WERI-Rb-1 (cell line): ENCODE measurements at regions not wholly inside any gene's neighbourhood (a gene's known extent, or its start where the extent isn't known, plus 50 kb on each side); places are given as distances from the start of the nearest gene placed in this dataset.

Experiments
- DNase-seq: peaks from one replicate; pipeline ENCODE4 v3.0.0-alpha.2; 2020
- H3K27ac ChIP-seq: fragments of 250-450 bp; sonication (Bioruptor Pico); 2 replicates; pipeline ENCODE4 v1.5.1; 2020; ENCODE audit warnings: mild to moderate bottlenecking, moderate library complexity
- H3K27me3 ChIP-seq: fragments of 250-450 bp; sonication (Bioruptor Pico); 2 replicates; pipeline ENCODE4 v1.5.1; 2021; ENCODE audit warnings: mild to moderate bottlenecking, low read depth, moderate library complexity; ENCODE audit not compliant: insufficient read depth, severe bottlenecking
- H3K36me3 ChIP-seq: fragments of 250-450 bp; sonication (Bioruptor Pico); 2 replicates; pipeline ENCODE4 v1.5.1; 2020; ENCODE audit warnings: mild to moderate bottlenecking, moderate library complexity
- H3K4me3 ChIP-seq: 2 replicates; pipeline ENCODE4 v1.5.1; 2011; ENCODE audit warnings: low read depth, mild to moderate bottlenecking, control low read depth, low read length
- H3K9me3 ChIP-seq: fragments of 250-450 bp; sonication (Bioruptor Pico); 2 replicates; pipeline ENCODE4 v1.5.1; 2021; ENCODE audit warnings: mild to moderate bottlenecking, moderate library complexity; ENCODE audit not compliant: severe bottlenecking
- CTCF ChIP-seq: IDR thresholded peaks from 2 replicates; pipeline ENCODE4 v1.5.1; 2011; ENCODE audit warnings: low read depth, mild to moderate bottlenecking, control low read depth, inconsistent platforms, low read length

- H3K27me3 ChIP-seq: no peaks in the 10 kb centered on the region
- H3K9me3 ChIP-seq: no peaks in the 10 kb centered on the region
- no peak overlapping the region for H3K27ac ChIP-seq
- DNase-seq: no peak
- no peaks in the 10 kb centered on the region for H3K36me3 ChIP-seq
- no peak overlapping the region for H3K4me3 ChIP-seq
- no peak for TF ChIP-seq CTCF
Observed at GRCh38 chr10:121332353-121332752, 265.9 kb downstream of the FGFR2 start.

- no peak for DNase-seq
Observed at GRCh38 chr10:121332829-121333765, 265.1 kb downstream of the FGFR2 start.

GRCh38 chr10:121335386-121335925, 262.8 kb downstream of the FGFR2 start:
- Histone ChIP-seq H3K27me3 (no peaks in the 10 kb centered on the region), H3K9me3 (no peaks in the 10 kb centered on the region), H3K27ac (no peak overlapping the region), H3K4me3 (no peak overlapping the region), H3K36me3 (no peaks in the 10 kb centered on the region)
- no peak for DNase-seq
- TF ChIP-seq CTCF: no peak

More at GRCh38 chr10:121332829-121333765, 265.1 kb downstream of the FGFR2 start:
- no peaks in the 10 kb centered on the region for H3K36me3 ChIP-seq
- no peak overlapping the region for H3K4me3 ChIP-seq
- no peaks in the 10 kb centered on the region for H3K27me3 ChIP-seq
- no peak for TF ChIP-seq CTCF
- H3K9me3 ChIP-seq: no peaks in the 10 kb centered on the region
- no peak overlapping the region for H3K27ac ChIP-seq

GRCh38 chr10:121337427-121337826, 260.8 kb downstream of the FGFR2 start:
- no peak for TF ChIP-seq CTCF
- Histone ChIP-seq H3K36me3 (no peaks in the 10 kb centered on the region), H3K27me3 (no peaks in the 10 kb centered on the region), H3K4me3 (no peak overlapping the region), H3K9me3 (no peaks in the 10 kb centered on the region), H3K27ac (no peak overlapping the region)
- no peak for DNase-seq

GRCh38 chr10:121338206-121338980, 259.9 kb downstream of the FGFR2 start:
- Histone ChIP-seq H3K9me3 (no peaks in the 10 kb centered on the region), H3K27ac (peak overlapping the region; percentile 53), H3K27me3 (no peaks in the 10 kb centered on the region), H3K36me3 (no peaks in the 10 kb centered on the region), H3K4me3 (no peak overlapping the region)
- peak; percentile 27 for DNase-seq
- TF ChIP-seq CTCF: no peak
